ENCODE measurements at regions not wholly inside any gene's neighbourhood (a gene's known extent, or its start where the extent isn't known, plus 50 kb on each side); places are given as distances from the start of the nearest gene placed in this dataset.

DNA sequence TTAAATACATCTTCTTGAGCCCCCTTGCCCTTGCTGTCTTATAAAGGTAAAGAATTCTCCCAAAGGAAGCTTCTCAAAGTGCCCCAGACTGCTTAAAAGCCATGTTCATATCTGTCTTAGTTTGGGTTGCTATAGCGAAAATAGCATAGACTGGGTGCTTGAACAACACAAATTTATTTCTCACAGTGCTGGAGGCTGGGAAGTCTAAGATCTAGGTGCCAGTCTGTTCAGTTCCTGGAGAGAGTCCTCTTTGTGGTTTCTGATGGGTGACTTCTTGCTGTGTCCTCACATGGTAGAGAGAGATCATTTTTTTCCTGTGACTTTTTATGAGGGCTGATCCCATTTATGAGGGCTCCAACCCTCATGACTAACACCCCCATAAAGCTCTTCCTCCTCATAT is 486.7 kb upstream of the ADAMTS16 start:
- WGBS, 2 donors = 36 to 40% methylated on average over 1 of the region's 1 CpG
- Histone ChIP-seq H3K36me3 (no peaks in the 10 kb centered on the region), H3K4me3 (no peak overlapping the region), H3K9me3 (no peaks in the 10 kb centered on the region), H3K4me1 (no peaks in the 10 kb centered on the region), H3K27ac (no peak overlapping the region), H3K27me3 (no peaks in the 10 kb centered on the region)
- no peak for DNase-seq
- TF ChIP-seq, protein P1, sequence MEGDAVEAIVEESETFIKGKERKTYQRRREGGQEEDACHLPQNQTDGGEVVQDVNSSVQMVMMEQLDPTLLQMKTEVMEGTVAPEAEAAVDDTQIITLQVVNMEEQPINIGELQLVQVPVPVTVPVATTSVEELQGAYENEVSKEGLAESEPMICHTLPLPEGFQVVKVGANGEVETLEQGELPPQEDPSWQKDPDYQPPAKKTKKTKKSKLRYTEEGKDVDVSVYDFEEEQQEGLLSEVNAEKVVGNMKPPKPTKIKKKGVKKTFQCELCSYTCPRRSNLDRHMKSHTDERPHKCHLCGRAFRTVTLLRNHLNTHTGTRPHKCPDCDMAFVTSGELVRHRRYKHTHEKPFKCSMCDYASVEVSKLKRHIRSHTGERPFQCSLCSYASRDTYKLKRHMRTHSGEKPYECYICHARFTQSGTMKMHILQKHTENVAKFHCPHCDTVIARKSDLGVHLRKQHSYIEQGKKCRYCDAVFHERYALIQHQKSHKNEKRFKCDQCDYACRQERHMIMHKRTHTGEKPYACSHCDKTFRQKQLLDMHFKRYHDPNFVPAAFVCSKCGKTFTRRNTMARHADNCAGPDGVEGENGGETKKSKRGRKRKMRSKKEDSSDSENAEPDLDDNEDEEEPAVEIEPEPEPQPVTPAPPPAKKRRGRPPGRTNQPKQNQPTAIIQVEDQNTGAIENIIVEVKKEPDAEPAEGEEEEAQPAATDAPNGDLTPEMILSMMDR (IDR thresholded peaks at IDR 0.05) = no peak
- TF ChIP-seq POLR2A (IDR thresholded peaks at IDR 0.05) = no peak
- intact Hi-C loops (cut with DNase I) = no loop called here

DNA sequence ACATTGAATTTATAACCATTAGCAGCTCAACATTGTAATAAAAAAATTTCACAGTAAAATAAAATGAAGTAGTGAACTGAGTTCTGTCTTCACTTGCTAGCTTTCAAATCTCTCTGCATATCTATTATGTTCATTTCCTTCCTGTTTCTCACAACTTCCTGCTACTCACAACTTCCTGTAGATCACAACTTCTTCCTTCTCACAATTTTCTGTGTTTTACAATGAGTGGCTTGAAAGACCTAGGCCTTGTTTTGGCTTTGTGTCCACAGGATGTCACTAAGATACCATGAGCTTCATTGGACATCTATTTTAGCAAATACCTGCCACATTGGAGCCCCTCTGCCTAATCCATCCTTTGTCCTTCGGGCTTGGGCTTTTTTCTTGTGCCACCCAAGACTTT is 480.3 kb upstream of the ADAMTS16 start:
- Histone ChIP-seq H3K9me3 (no peaks in the 10 kb centered on the region), H3K4me1 (no peaks in the 10 kb centered on the region), H3K4me3 (no peak overlapping the region), H3K36me3 (no peaks in the 10 kb centered on the region), H3K27me3 (no peaks in the 10 kb centered on the region), H3K27ac (no peak overlapping the region)
- no peak for DNase-seq
- 89 to 100% methylated on average over 1 of the region's 1 CpG for WGBS, 2 donors
- TF ChIP-seq POLR2A (IDR thresholded peaks at IDR 0.05) = no peak
- TF ChIP-seq, protein P1 (IDR thresholded peaks at IDR 0.05) = no peak
- intact Hi-C loops (cut with DNase I) = no loop called here

DNA sequence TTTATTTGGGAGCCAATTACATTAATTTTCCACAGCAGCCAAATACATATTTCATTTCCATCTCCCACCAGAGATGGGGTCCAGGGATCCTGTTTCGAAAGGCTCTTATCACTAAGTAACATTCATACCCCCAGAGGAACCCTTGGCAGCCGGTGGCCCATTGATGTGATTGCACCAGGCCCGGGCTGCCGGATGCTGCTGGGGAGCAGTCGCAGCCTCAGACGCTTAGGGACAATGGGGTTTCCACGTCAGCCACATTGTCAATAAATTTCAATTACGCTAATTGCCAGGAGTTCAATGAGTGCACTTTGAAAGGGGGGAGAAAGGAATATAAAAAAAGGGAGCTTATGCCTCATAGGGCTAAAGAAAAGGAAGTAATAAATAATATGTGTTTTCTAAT is 478.8 kb upstream of the ADAMTS16 start:
- intact Hi-C loops (cut with DNase I) = no loop called here

DNA sequence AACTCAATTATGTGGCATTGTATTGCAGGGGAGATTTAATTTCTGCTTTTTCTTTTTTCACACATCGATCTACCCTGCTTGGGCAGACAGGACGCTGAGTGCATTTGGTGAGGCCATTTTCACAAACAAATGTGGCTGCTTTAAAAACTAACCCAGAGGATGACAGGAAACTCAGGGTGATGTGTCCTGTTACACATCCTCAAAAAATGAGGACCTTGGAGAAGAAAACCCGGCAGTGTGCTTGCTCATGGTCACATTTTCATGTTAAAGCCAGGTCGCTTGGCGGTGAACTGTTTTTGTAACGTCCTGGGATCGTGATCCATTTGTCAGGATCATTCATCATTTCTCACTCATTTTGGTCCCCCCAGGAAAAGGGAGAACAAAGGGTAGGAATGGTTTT is 478.3 kb upstream of the ADAMTS16 start:
- H3K4me3 ChIP-seq = no peak overlapping the region
- 57 to 77% methylated on average over 7 of the region's 7 CpGs for WGBS, 2 donors
- no peaks in the 10 kb centered on the region for H3K9me3 ChIP-seq
- H3K27ac ChIP-seq = no peak overlapping the region
- no peaks in the 10 kb centered on the region for H3K27me3 ChIP-seq
- no peak for TF ChIP-seq POLR2A (IDR thresholded peaks at IDR 0.05)
- TF ChIP-seq, protein P1 (IDR thresholded peaks at IDR 0.05) = no peak
- intact Hi-C loops (cut with DNase I) = no loop called here
- no peaks in the 10 kb centered on the region for H3K36me3 ChIP-seq
- no peaks in the 10 kb centered on the region for H3K4me1 ChIP-seq
- DNase-seq = no peak

More for the DNA sequence above, 478.8 kb upstream of the ADAMTS16 start:
- no peak for DNase-seq
- Histone ChIP-seq H3K4me3 (no peak overlapping the region), H3K36me3 (no peaks in the 10 kb centered on the region), H3K27me3 (no peaks in the 10 kb centered on the region), H3K9me3 (no peaks in the 10 kb centered on the region), H3K4me1 (no peaks in the 10 kb centered on the region), H3K27ac (no peak overlapping the region)
- WGBS, 2 donors = 54 to 78% methylated on average over 4 to 8 of the region's 8 CpGs
- TF ChIP-seq POLR2A (IDR thresholded peaks at IDR 0.05) = no peak
- TF ChIP-seq, protein P1 (IDR thresholded peaks at IDR 0.05) = no peak

DNA sequence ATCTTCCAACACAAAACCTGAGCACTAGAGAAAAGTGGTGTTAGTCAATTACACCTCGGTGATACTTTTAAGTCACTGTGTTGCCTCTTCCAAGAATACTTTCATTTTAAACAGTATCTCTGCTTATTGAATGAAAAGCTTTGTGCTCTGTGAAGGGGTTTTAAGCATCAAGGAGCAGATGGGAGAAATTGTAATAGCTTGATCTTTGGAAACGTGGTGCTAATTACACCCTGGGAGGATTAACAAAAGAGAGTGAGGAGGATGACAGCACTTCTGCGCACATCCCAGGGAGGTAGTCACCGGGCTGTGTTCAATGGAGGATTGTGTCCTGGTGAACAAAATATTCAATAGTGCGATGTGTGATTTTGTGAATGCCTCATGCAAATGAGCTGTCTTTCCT is 477.4 kb upstream of the ADAMTS16 start:
- H3K27me3 ChIP-seq = no peaks in the 10 kb centered on the region
- WGBS, 2 donors = 84 to 92% methylated on average over 5 of the region's 5 CpGs
- DNase-seq = no peak
- H3K4me3 ChIP-seq = no peak overlapping the region
- H3K36me3 ChIP-seq = no peaks in the 10 kb centered on the region
- H3K4me1 ChIP-seq = no peaks in the 10 kb centered on the region
- TF ChIP-seq, protein P1 (IDR thresholded peaks at IDR 0.05) = no peak
- no peak for TF ChIP-seq POLR2A (IDR thresholded peaks at IDR 0.05)
- intact Hi-C loops (cut with DNase I) = no loop called here
- H3K9me3 ChIP-seq = no peaks in the 10 kb centered on the region
- H3K27ac ChIP-seq = no peak overlapping the region

Data from esophagus squamous epithelium (tissue), 5 donors.